ENCODE measurements at regions not wholly inside any gene's neighbourhood (a gene's known extent, or its start where the extent isn't known, plus 50 kb on each side); places are given as distances from the start of the nearest gene placed in this dataset.
"Not testable (repeated sequence)": the region's sequence is repeated elsewhere in the genome, so short reads cannot be mapped to it uniquely, and the experiment has no call there.

DNA sequence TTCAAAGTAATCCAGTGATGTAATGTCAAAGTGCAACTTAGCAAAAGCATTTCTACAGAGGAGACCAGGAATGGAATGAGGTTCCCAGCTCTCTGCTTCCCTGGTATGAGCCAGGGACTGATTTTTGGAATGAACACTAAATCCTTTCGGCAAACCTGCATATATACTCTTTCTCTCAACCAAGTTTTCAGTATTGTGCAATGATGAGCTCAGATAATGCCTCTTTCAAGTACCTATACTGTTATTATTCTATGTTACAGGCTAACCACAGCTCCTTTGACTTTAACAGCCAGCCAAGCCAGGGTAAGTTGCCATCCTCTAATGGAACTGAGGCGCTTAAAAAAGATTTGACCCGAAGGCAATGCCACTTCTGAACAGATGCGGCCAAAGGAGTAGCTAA, 104.9 kb upstream of the FSCB start:
- no peak for DNase-seq

DNA sequence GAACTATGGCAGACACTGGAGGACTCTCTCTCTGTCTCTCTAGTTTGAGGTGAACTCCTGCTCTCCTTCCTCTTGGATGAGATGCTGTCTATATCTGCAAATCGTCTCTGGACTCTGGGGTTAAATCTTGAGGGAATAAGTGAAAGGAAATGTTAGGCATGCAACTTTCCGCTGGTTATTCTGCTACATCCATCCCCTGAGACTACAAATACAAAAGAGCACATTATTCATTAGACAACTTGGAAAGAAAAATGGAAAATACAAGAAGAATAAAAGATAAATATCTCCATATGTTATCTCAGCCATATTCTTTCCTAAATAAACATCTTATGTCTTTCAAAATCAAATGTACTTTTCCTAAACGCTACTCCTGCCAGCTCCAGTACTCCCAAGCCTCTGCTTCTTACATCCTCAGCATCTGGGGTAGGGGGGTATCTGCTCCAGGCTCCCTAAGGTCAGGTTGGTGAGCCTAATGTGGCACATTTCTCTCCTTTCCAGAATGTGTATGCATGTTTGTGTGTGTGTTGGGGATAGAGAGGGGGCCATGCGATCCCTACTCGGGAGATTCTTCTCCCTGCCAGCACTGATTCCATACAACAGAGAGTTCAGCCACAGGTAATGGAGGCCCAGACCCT, 102.9 kb upstream of the FSCB start:
- DNase-seq, result no peak

DNA sequence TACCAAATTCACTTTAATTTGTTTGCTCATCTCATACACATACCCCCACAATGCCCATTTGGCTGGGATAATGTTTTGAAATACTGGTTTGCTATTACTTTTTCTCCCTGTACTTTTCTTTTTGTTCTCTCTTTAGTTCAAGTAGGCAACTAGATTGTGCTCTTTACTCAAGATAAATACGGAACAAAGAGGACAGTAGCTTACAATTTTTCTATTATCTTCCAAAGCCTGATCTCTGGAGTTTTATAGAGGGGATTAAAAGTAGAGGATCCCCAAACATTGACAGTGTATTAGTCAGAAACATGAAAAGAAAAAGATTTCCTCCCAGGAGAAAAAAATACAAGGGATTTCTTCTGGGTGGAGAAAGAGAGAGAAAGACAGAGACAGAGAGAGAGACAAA, 102.1 kb upstream of the FSCB start:
- no peak for DNase-seq

DNA sequence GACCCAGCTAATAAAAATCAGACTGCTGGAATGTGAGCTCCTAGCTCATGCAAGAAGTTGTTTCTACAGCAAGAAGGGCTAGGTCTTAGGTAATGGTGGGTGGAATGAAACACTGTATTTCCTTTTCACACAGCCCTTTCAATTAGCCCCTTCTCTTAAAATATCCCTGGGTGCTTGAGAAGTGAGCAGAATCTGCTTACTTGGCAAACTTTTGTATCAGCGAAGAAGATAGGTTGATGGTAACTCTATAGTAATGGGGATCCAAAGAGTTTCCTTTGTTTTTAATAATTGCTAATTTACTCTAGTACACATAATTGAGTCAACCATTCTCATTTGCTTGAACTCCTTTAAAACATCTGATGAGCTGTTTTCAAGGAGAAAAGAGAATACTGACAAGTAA, 100.6 kb upstream of the FSCB start:
- no peak for DNase-seq

DNA sequence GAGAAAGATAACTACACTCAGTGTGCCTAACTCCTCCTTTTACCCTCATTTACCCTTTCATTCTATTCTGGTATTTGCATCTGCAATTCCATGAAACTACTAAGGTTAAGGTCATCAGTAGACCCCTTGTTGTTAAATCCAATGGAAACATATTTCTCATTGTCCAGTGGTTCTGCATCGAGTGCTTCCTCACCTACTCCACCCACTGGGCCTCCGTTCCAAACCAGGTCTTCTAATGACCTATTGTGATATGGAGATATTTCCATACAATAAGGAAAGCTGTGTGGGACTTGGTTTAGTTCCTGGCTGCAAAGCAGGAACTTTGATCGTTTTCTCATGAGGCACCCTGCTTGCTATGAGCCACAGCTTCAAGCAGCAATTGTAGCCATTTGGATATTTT, 99.5 kb upstream of the FSCB start:
- no peak for DNase-seq

DNA sequence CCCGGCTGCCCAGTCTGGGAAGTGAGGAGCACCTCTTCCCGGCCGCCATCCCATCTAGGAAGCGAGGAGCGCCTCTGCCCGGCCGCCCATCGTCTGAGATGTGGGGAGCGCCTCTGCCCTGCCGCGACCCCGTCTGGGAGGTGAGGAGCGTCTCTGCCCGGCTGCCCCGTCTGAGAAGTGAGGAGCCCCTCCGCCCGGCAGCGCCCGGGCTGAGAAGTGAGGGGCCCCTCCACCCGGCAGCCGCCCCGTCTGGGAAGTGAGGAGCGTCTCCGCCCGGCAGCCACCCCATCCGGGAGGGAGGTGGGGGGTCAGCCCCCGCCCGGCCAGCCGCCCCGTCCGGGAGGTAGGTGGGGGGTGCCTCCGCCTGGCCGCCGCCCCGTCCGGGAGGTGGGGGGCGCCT, 94.2 kb upstream of the FSCB start:
- DNase-seq, result not testable (repeated sequence)

DNA sequence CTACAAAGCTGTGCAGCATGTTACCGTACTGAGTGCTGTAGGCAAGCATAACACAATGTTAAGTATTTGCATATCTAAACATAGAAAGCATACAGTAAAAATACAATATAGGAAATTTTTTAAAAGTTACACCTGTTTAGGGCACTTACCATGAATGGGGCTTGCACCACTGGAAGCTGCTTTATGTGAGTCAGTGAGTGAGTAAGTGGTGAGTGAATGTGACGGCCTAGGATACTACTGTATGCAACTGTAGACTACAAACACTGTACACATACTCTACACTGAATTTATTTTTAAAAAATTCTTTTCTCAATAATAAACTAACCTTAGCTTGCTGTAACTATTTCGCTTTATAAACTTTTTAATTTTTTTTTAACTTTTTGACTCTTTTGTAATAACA, 82.1 kb upstream of the FSCB start:
- no peak for DNase-seq

DNA sequence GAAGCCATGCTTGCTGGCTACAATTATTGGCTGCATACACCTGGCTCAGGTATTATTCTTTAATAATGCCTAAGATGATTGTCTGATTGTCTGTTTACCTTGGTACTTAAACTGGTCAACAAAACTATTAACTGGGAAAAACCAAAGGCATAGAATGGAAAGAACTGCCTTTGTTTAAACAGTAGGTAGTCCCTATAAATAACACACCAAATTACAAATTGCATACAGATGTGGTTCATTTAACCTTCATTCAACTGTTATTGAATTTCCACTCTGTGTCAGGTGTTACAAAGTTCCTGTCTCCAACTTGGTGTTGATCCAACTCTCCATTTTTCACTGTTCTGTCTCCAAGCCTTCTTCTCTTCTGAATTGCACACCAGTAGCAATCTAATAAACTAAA, 79.8 kb upstream of the FSCB start:
- no peak for DNase-seq

DNA sequence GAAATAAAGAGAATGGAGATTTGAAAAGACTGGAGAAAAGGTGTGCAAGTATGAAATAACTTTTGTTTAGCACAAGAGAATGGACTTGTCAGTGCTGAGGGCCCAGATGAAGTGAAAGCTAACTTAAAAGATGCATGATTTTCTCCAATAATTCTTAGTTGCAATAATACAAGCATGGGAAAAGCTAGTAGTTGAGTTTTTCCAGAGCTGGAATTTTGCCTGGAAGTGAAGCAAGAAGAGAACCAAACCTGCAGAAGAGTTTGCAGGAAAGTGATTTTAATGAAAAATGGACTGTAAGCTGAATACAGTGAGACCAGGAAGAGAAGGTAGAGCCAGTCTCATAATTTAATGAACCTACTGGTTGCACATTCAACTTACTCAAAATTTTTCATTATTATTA, 69.3 kb upstream of the FSCB start:
- no peak for DNase-seq

DNA sequence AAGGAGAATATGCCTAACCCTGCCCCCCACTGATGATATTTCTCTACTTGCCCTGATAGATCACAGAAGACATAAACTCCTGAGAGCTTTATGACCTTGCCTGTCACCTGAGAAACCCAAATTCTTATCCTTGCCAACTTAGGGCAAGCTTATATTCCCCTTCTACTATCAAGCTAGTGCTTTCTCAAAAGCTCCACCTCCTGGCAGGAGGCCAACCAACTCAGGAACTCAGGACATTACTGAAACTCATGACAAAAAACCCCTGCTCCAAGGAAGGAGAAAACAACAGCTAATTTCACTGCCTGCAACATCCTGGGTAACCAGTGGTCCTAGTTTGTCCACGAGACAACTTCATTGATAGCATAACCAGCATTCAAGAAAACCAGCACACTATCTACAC, 60.9 kb upstream of the FSCB start:
- DNase-seq, result no peak

DNA sequence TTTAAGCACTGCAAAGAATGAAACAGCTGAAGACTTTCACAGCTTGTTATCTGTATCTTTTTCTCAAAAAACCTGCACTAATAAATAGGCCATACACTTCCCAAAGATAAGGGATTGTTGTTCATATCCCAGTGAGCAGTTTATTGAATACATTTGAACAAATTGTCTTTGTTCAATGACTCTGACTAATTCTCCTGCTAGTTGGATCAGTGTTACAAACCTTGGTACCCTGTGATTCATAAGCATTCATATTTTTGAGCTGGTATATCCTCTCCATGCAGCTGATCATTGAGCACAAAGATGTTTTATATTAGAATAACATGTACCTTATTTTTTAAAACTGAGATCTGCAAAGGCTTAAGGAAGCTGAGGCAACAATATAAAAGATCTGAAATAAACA, 58.9 kb upstream of the FSCB start:
- DNase-seq, result no peak

DNA sequence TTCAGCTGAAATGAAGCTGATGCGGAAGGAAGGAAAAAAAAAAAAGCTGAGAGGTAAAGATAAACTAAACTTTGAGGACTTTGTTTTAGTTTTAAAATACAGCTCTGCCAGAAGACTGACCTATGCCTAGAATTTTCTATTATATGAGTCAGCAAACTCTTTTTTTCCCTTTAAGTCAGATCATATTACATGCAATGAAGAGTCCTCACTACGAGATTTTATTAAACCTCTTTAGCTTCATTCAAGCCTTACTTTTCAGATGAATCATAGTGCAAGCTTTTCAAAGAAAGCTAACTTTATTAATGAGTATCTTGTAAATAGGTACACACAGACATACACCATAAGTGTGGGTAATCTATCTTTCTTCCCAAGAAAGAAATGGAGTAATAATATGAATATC, 57.8 kb upstream of the FSCB start:
- DNase-seq, result no peak

Measured in CD4-positive, alpha-beta T cell treated with Interleukin-21 for 1 hour (primary cell).